GM12878 (cell line): ENCODE measurements at regions not wholly inside any gene's neighbourhood (a gene's known extent, or its start where the extent isn't known, plus 50 kb on each side); places are given as distances from the start of the nearest gene placed in this dataset.

ENCODE experiments used
- ATAC-seq: fragments of 200-7000 bp; cut with Tn5 transposase; 3 replicates; pipeline ENCODE4 v1.9.1; 2020; ENCODE audit warnings: mild to moderate bottlenecking, moderate library complexity
- BruUV-seq: library from RNA; stranded (reverse); fragments of 400-500 nt; replicated peaks from 2 replicates; lab custom pipeline; 2021; lab: Mats Ljungman, UMichigan
- CTCF ChIA-PET: fragments of 300-600 bp; sonication (Branson Sonifier 250); formaldehyde crosslinking; extraction: SDS; loops from one replicate; lab custom pipeline; 2021; ENCODE audit warnings: inconsistent platforms; lab: Yijun Ruan, JAX
- POLR2A ChIA-PET: fragments of 350-600 bp; formaldehyde crosslinking; extraction: SDS; loops from one replicate; lab custom pipeline; 2021; ENCODE audit warnings: inconsistent platforms; lab: Charles Lee
- RAD21 ChIA-PET: fragments of 300-600 bp; sonication (Branson Sonifier 250); formaldehyde crosslinking; loops from one replicate; lab custom pipeline; 2023; ENCODE audit warnings: antibody characterized with exemption; ENCODE audit not compliant: unreplicated experiment; lab: Charles Lee
- SMC1A ChIA-PET: fragments of 300-600 bp; sonication (Branson Sonifier 250); formaldehyde crosslinking; loops from one replicate; lab custom pipeline; 2023; ENCODE audit not compliant: unreplicated experiment, uncharacterized antibody; lab: Charles Lee
- DNase-seq: peaks from one replicate; pipeline ENCODE4 v3.0.0-alpha.2; 2011; ENCODE audit warnings: low read depth, low spot score
- FAIRE-seq: peaks from 3 replicates; lab custom pipeline; 2011; peaks lifted over from hg19 to GRCh38; lab: Jason Lieb, UNC
- H2AFZ ChIP-seq: 2 replicates; pipeline ENCODE4 v1.6.0; 2011; ENCODE audit warnings: low read depth, low read length, control low read depth; ENCODE audit not compliant: control insufficient read depth
- H3K27ac ChIP-seq: 2 replicates; pipeline ENCODE4 v1.5.1; 2011; ENCODE audit warnings: control low read depth; ENCODE audit not compliant: control insufficient read depth, insufficient read depth
- H3K27me3 ChIP-seq, 2 experiments: replicated peaks in 1 of 2; 2 replicates each; pipeline versions ENCODE4 v1.6.0 to v1.6.1; 2011; ENCODE audit warnings: low read length in 1 of 2; ENCODE audit not compliant: control insufficient read depth in 2 of 2, insufficient read depth in 2 of 2
- H3K36me3 ChIP-seq, 2 experiments: 2 replicates each; pipeline ENCODE4 v1.5.1; 2011; ENCODE audit warnings: low read length in 1 of 2; ENCODE audit not compliant: control insufficient read depth in 2 of 2, insufficient read depth in 2 of 2
- H3K4me1 ChIP-seq: 2 replicates; pipeline ENCODE4 v1.6.1; 2011; ENCODE audit warnings: mild to moderate bottlenecking, low read length, moderate library complexity, mixed read lengths; ENCODE audit not compliant: control insufficient read depth, insufficient read depth
- H3K4me2 ChIP-seq: 2 replicates; pipeline ENCODE4 v1.6.0; 2011; ENCODE audit warnings: control low read depth; ENCODE audit not compliant: control insufficient read depth, insufficient read depth
- H3K4me3 ChIP-seq: fragments of 200-600 bp; sonication (generic); 2 replicates; pipeline ENCODE4 v1.5.1; 2016
- H3K79me2 ChIP-seq: 2 replicates; pipeline ENCODE4 v1.6.0; 2011; ENCODE audit warnings: low read length; ENCODE audit not compliant: control insufficient read depth, insufficient read depth
- H3K9ac ChIP-seq: 2 replicates; pipeline ENCODE4 v1.8.0; 2011; ENCODE audit warnings: low read length, control low read depth, mixed read lengths; ENCODE audit not compliant: control insufficient read depth, insufficient read depth
- H3K9me3 ChIP-seq: replicated peaks from 3 replicates; pipeline ENCODE4 v1.5.1; 2011; ENCODE audit warnings: mild to moderate bottlenecking, low read length; ENCODE audit not compliant: control insufficient read depth, insufficient read depth
- H4K20me1 ChIP-seq: 2 replicates; pipeline ENCODE4 v1.6.0; 2011; ENCODE audit not compliant: control insufficient read depth, insufficient read depth
- BCL11A ChIP-seq: IDR thresholded peaks from 2 replicates; pipeline ENCODE4 v1.6.1; 2011; ENCODE audit warnings: low read depth, low read length
- ETV6 ChIP-seq, 2 experiments: fragments of 450-650 bp in 1 of 2; IDR thresholded peaks in 1 of 2; conservative IDR thresholded peaks in 1 of 2; 2 replicates each; pipeline ENCODE4 v1.6.1; 2014; ENCODE audit warnings: antibody characterized with exemption in 1 of 2, borderline replicate concordance in 1 of 2, low read depth in 1 of 2, mild to moderate bottlenecking in 1 of 2, moderate library complexity in 1 of 2
- MXI1 ChIP-seq: fragments of 150-350 bp; IDR thresholded peaks from 2 replicates; pipeline ENCODE4 v1.6.1; 2011; ENCODE audit warnings: low read depth, mild to moderate bottlenecking, inconsistent platforms, low read length, improper control_type of control experiment
- NFXL1 ChIP-seq: fragments of 450-650 bp; IDR thresholded peaks from 2 replicates; pipeline ENCODE4 v1.6.1; 2017; ENCODE audit warnings: antibody characterized with exemption, mild to moderate bottlenecking, borderline replicate concordance
- TCF12 ChIP-seq: IDR thresholded peaks from 2 replicates; pipeline ENCODE4 v1.6.1; 2011; ENCODE audit warnings: low read depth, mild to moderate bottlenecking, low read length
- TCF3 ChIP-seq: IDR thresholded peaks from 2 replicates; pipeline ENCODE4 v1.6.1; 2012; ENCODE audit warnings: low read depth, mild to moderate bottlenecking, low read length, borderline replicate concordance; ENCODE audit not compliant: insufficient read depth
- WGBS: methylation state at CpG from one replicate; pipeline ENCODE4 v1.1.6; 2016; ENCODE audit warnings: low lambda C conversion rate; ENCODE audit not compliant: insufficient replicate concordance, insufficient coverage; ENCODE audit errors: missing lambda C conversion rate; 5-methylcytosine and 5-hydroxymethylcytosine counted together
- in situ Hi-C: fragments of 300-500 bp; cut with MboI; formaldehyde crosslinking; loops from 9 replicates; pipeline ENCODE4 v1.14.3; 2018; ENCODE audit warnings: mixed read lengths
- intact Hi-C: fragments of 100-400 bp; cut with micrococcal nuclease; formaldehyde crosslinking; loops from one replicate; pipeline ENCODE4 v1.14.2; 2022; ENCODE audit not compliant: unreplicated experiment

DNA sequence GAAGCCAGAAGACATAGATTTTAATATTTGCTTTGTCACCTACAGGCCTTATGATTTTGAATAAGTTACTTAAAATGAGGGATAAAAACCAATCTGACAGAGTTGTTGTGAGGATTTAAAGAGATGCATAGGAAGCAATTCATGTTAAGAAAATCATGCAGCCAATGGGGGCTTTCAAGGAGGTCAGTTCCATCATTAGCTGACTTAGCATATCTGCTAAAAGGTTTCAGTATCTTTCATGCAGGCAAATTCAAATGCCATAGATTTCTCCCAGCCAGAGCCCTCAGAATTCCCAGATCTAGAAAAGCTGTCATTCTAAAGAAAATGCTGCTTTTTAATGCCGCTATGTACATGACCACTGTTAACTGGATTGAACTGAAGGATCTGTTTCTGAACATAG is 176.1 kb downstream of the GOLIM4 start:
- no peak overlapping the region for H3K27ac ChIP-seq
- no peak overlapping the region for H3K9ac ChIP-seq
- RAD21 ChIA-PET, result no interaction called here
- ATAC-seq, result no peak
- no peaks in the 10 kb centered on the region for H3K79me2 ChIP-seq
- no peak overlapping the region for H3K4me3 ChIP-seq
- TF ChIP-seq NFXL1, result no peak
- no peak for TF ChIP-seq TCF3
- TF ChIP-seq, all 136 proteins: peak for 0
- FAIRE-seq (no peak), DNase-seq (no peak)
- ChIA-PET SMC1A (interaction anchor here (0.9 to 1.4 kb wide), 3 partner anchors 33 to 161 kb away, joined by 3 to 5 read pairs (median 3); no protein-coding TSS in a partner anchor), POLR2A (no interaction called here), CTCF (interaction anchor here (1.1 kb wide), 2 partner anchors 30 to 66 kb away, joined by 3 read pairs; no protein-coding TSS in a partner anchor)
- intact Hi-C loops (no loop called here), in situ Hi-C loops (no loop called here)
- Histone ChIP-seq H3K27me3 (no peaks in the 10 kb centered on the region), H3K36me3 (no peaks in the 10 kb centered on the region), H2AFZ (no peak overlapping the region), H3K4me1 (no peaks in the 10 kb centered on the region), H4K20me1 (no peaks in the 10 kb centered on the region), H3K4me2 (no peak overlapping the region), H3K9me3 (no peaks in the 10 kb centered on the region)
- no TSS peak for BruUV-seq
- WGBS, result 92% methylated on average over 1 of the region's 1 CpG

DNA sequence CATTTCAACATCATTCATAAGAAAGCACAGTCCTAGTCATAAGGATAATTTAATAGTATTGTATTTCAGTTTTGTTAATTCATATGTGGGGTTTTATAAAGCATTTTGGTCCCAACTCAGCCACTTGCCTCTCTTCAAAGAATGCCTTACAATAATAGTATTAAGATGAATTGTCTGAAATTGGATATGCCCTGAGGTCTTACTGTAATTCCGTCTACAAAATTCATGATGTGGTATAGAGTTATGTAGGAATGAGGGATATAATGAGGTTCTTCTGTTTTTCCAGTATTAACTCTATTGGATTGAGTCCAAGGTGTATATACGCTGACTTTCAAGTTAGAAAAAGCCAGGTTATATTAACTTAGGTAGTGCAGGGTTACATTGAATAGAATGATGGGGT is 177.0 kb downstream of the GOLIM4 start:
- ChIA-PET POLR2A (no interaction called here), CTCF (interaction anchor here (1.1 kb wide), 2 partner anchors 30 to 65 kb away, joined by 3 read pairs; no protein-coding TSS in a partner anchor)
- no peaks in the 10 kb centered on the region for H3K4me1 ChIP-seq

More for the DNA sequence above, 177.0 kb downstream of the GOLIM4 start:
- ChIA-PET RAD21 (no interaction called here), SMC1A (interaction anchor here (0.5 to 0.9 kb wide), 2 partner anchors 15 to 160 kb away, joined by 3 to 4 read pairs; no protein-coding TSS in a partner anchor)
- DNase-seq, result no peak
- ATAC-seq, result no peak
- Histone ChIP-seq H3K9ac (no peak overlapping the region), H3K9me3 (no peaks in the 10 kb centered on the region), H3K4me2 (no peak overlapping the region), H4K20me1 (no peaks in the 10 kb centered on the region), H3K79me2 (no peaks in the 10 kb centered on the region), H3K27ac (no peak overlapping the region), H3K36me3 (no peaks in the 10 kb centered on the region), H3K27me3 (no peaks in the 10 kb centered on the region), H3K4me3 (no peak overlapping the region), H2AFZ (no peak overlapping the region)
- WGBS, result 31% methylated on average over 2 of the region's 2 CpGs
- intact Hi-C loops (no loop called here), in situ Hi-C loops (no loop called here)
- no TSS peak for BruUV-seq
- FAIRE-seq, result no peak
- TF ChIP-seq BCL11A (no peak), TCF12 (no peak), MXI1 (no peak), ETV6 (conservative IDR thresholded peaks at IDR 0.05 in 1 of 2, IDR thresholded peaks at IDR 0.05 in 1 of 2; ENCODE audit: borderline replicate concordance in 1 of 2, low read depth in 1 of 2) (no peak)
